H1 (cell line): ENCODE measurements at regions not wholly inside any gene's neighbourhood (a gene's known extent, or its start where the extent isn't known, plus 50 kb on each side); places are given as distances from the start of the nearest gene placed in this dataset.

Source experiments
- CTCF ChIA-PET: fragments of 300-600 bp; sonication (Branson Sonifier 250); formaldehyde crosslinking; loops from one replicate; lab custom pipeline; 2021; ENCODE audit not compliant: partially characterized antibody; lab: Charles Lee
- POLR2A ChIA-PET: fragments of 300-600 bp; sonication (Branson Sonifier 250); formaldehyde crosslinking; loops from one replicate; lab custom pipeline; 2021; ENCODE audit warnings: inconsistent platforms; ENCODE audit not compliant: partially characterized antibody; lab: Charles Lee
- DNase-seq, 2 experiments: peaks; one replicate each; pipeline versions ENCODE4 v3.0.0 to v3.0.0-alpha.2; 2010 to 2022; ENCODE audit warnings: low spot score in 2 of 2, low read depth in 1 of 2, mixed read lengths in 1 of 2
- FAIRE-seq: peaks from 2 replicates; lab custom pipeline; 2011; peaks lifted over from hg19 to GRCh38; lab: Jason Lieb, UNC
- H2AFZ ChIP-seq: 2 replicates; pipeline ENCODE4 v1.8.1; 2012; ENCODE audit warnings: low read length, inconsistent platforms
- H2AK5ac ChIP-seq: 2 replicates; pipeline ENCODE4 v1.6.1; 2013; ENCODE audit warnings: low read depth, low read length
- H2BK120ac ChIP-seq: replicated peaks from 2 replicates; pipeline ENCODE3; 2013; ENCODE audit warnings: low read depth, low read length, inconsistent platforms
- H2BK12ac ChIP-seq: 2 replicates; pipeline ENCODE4 v1.6.1; 2013; ENCODE audit warnings: low read depth, low read length
- H2BK15ac ChIP-seq: 2 replicates; pipeline ENCODE4 v1.6.1; 2013; ENCODE audit warnings: low read length
- H2BK20ac ChIP-seq: 2 replicates; pipeline ENCODE4 v1.6.1; 2013; ENCODE audit warnings: low read length
- H2BK5ac ChIP-seq: 2 replicates; pipeline ENCODE4 v1.6.1; 2013; ENCODE audit warnings: low read depth, low read length
- H3K14ac ChIP-seq: 2 replicates; pipeline ENCODE4 v1.6.1; 2013; ENCODE audit warnings: inconsistent platforms; ENCODE audit not compliant: insufficient read length
- H3K18ac ChIP-seq: 2 replicates; pipeline ENCODE4 v1.6.1; 2013; ENCODE audit warnings: low read length; ENCODE audit errors: extremely low read depth
- H3K23ac ChIP-seq: 2 replicates; pipeline ENCODE4 v1.6.1; 2013; ENCODE audit warnings: inconsistent platforms; ENCODE audit not compliant: insufficient read length
- H3K23me2 ChIP-seq: 2 replicates; pipeline ENCODE4 v1.6.1; 2013; ENCODE audit warnings: low read depth, low read length
- H3K27ac ChIP-seq: 2 replicates; pipeline ENCODE4 v1.6.1; 2011; ENCODE audit warnings: low read depth, low read length, inconsistent platforms
- H3K27me3 ChIP-seq, 4 experiments: replicated peaks in 1 of 4; 1 replicate in 1 of 4; 2 replicates in 3 of 4; pipeline versions ENCODE4 v1.6.1 to v1.8.1; 2011 to 2013; ENCODE audit warnings: low read length in 3 of 4, mild to moderate bottlenecking in 3 of 4, inconsistent platforms in 2 of 4, mixed read lengths in 2 of 4, moderate library complexity in 1 of 4; ENCODE audit not compliant: control insufficient read depth in 3 of 4, insufficient read depth in 3 of 4; ENCODE audit errors: extremely low read depth in 1 of 4
- H3K36me3 ChIP-seq, 4 experiments: 2 replicates each; pipeline versions ENCODE4 v1.6.1 to v1.8.1; 2011 to 2013; ENCODE audit warnings: mild to moderate bottlenecking in 4 of 4, low read length in 3 of 4, moderate library complexity in 2 of 4, control low read depth in 1 of 4, inconsistent platforms in 1 of 4; ENCODE audit not compliant: insufficient read depth in 4 of 4, control insufficient read depth in 2 of 4
- H3K4ac ChIP-seq: replicated peaks from 2 replicates; pipeline ENCODE3; 2013; ENCODE audit warnings: low read length, low read depth, mixed read lengths, inconsistent platforms; ENCODE audit not compliant: insufficient read length
- H3K4me1 ChIP-seq, 4 experiments: replicated peaks in 1 of 4; 1 replicate in 1 of 4; 2 replicates in 3 of 4; pipeline versions ENCODE4 v1.6.1 to v1.8.1; 2011 to 2013; ENCODE audit warnings: low read length in 3 of 4, inconsistent platforms in 2 of 4, mixed read lengths in 1 of 4; ENCODE audit not compliant: insufficient read depth in 4 of 4, control insufficient read depth in 3 of 4
- H3K4me2 ChIP-seq, 2 experiments: 2 replicates each; pipeline versions ENCODE4 v1.6.1 to v1.8.1; 2011 to 2013; ENCODE audit warnings: low read depth in 2 of 2, low read length in 2 of 2, control low read depth in 1 of 2, inconsistent platforms in 1 of 2, mild to moderate bottlenecking in 1 of 2; ENCODE audit not compliant: insufficient read depth in 1 of 2
- H3K4me3 ChIP-seq, 4 experiments: fragments of 200-600, 300-600 bp in 1 of 4; sonication (generic), shearing (Covaris generic), sonication (Bioruptor Twin) in 1 of 4; 2 replicates each; pipeline versions ENCODE4 v1.5.1 to v1.8.1; 2011 to 2016; ENCODE audit warnings: low read length in 4 of 4, low read depth in 3 of 4, control low read depth in 2 of 4, inconsistent platforms in 2 of 4, mild to moderate bottlenecking in 2 of 4, mixed read lengths in 1 of 4, moderate library complexity in 1 of 4; ENCODE audit not compliant: insufficient read depth in 2 of 4; ENCODE audit errors: extremely low read depth in 1 of 4
- H3K56ac ChIP-seq: replicated peaks from 2 replicates; pipeline ENCODE3; 2013; ENCODE audit warnings: low read depth, mild to moderate bottlenecking, mixed read lengths, low read length, inconsistent platforms; ENCODE audit not compliant: insufficient read length
- H3K79me1 ChIP-seq: 2 replicates; pipeline ENCODE4 v1.6.1; 2013; ENCODE audit warnings: low read depth, low read length, control low read depth
- H3K79me2 ChIP-seq, 2 experiments: 2 replicates each; pipeline versions ENCODE4 v1.6.1 to v1.8.1; 2012 to 2013; ENCODE audit warnings: low read length in 2 of 2, mild to moderate bottlenecking in 2 of 2, inconsistent platforms in 1 of 2; ENCODE audit not compliant: insufficient read depth in 2 of 2, control insufficient read depth in 1 of 2
- H3K9ac ChIP-seq, 4 experiments: replicated peaks in 1 of 4; 1 replicate in 1 of 4; 2 replicates in 3 of 4; pipeline versions ENCODE4 v1.6.1 to v1.8.1; 2011 to 2013; ENCODE audit warnings: low read depth in 3 of 4, low read length in 3 of 4, control low read depth in 2 of 4, mild to moderate bottlenecking in 2 of 4, moderate library complexity in 2 of 4, inconsistent platforms in 1 of 4; ENCODE audit errors: extremely low read depth in 1 of 4
- H3K9me3 ChIP-seq, 2 experiments: 2 replicates each; pipeline versions ENCODE4 v1.6.1 to v1.8.1; 2012 to 2013; ENCODE audit warnings: mild to moderate bottlenecking in 2 of 2, moderate library complexity in 2 of 2, control low read depth in 1 of 2, inconsistent platforms in 1 of 2, low read depth in 1 of 2, low read length in 1 of 2, mixed read lengths in 1 of 2; ENCODE audit not compliant: insufficient read depth in 2 of 2
- H4K20me1 ChIP-seq, 2 experiments: replicated peaks in 1 of 2; 2 replicates each; pipeline versions ENCODE3 to v1.8.1; 2011 to 2013; ENCODE audit warnings: inconsistent platforms in 2 of 2, low read length in 2 of 2, mild to moderate bottlenecking in 1 of 2; ENCODE audit not compliant: insufficient read depth in 2 of 2, control insufficient read depth in 1 of 2
- H4K5ac ChIP-seq: 2 replicates; pipeline ENCODE4 v1.6.1; 2013; ENCODE audit warnings: low read length, low read depth, mixed read lengths, inconsistent platforms; ENCODE audit not compliant: insufficient read length
- H4K8ac ChIP-seq: 2 replicates; pipeline ENCODE4 v1.8.0; 2013; ENCODE audit warnings: mild to moderate bottlenecking, moderate library complexity, low read length, inconsistent platforms; ENCODE audit not compliant: insufficient read depth; ENCODE audit errors: extremely low read depth
- H4K91ac ChIP-seq: replicated peaks from 2 replicates; pipeline ENCODE3; 2013; ENCODE audit warnings: low read length, mixed read lengths, inconsistent platforms; ENCODE audit not compliant: insufficient read length
- CHD1 ChIP-seq: IDR thresholded peaks from 2 replicates; pipeline ENCODE4 v1.6.1; 2012; ENCODE audit warnings: low read depth, low read length, improper control_type of control experiment
- POU5F1 ChIP-seq: IDR thresholded peaks from 2 replicates; pipeline ENCODE4 v1.6.1; 2011; ENCODE audit warnings: low read depth, mild to moderate bottlenecking, low read length, moderate library complexity
- WGBS, 2 experiments: shearing (Covaris generic) in 1 of 2; methylation state at CpG; one replicate each; pipeline versions ENCODE4 v1.1.6 to v1.1.7; 2013 to 2015; ENCODE audit warnings: low lambda C conversion rate in 2 of 2, mixed read lengths in 2 of 2, inconsistent platforms in 1 of 2, low coverage in 1 of 2, missing lambda C conversion rate in 1 of 2; ENCODE audit not compliant: insufficient replicate concordance in 2 of 2, insufficient coverage in 1 of 2, insufficient read length in 1 of 2; ENCODE audit errors: extremely low coverage in 1 of 2, missing lambda C conversion rate in 1 of 2; 5-methylcytosine and 5-hydroxymethylcytosine counted together

DNA sequence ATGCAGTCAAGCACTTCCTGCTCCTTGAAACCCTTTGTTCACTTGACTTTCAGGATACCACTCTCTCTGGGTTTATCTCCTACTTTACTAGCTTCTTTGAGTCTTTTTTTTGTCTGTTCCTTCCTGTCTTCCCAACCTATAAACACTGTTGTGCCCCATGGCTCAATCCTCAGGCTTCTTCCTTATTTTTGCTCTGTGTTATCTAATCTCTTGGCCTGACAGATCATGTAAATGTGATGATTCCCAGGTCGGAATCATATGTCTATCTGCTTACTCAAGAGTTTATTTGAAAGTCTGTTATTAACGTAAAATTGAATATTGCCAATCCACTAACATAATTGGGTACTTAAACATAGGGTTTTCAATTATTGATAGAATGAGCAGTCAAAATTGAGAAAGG lies 171.7 kb upstream of the ST6GALNAC5 start:
- WGBS, 2 experiments: 42% methylated on average over 2 of the region's 2 CpGs; no CpG with 5 or more reads in 1 of the 2 experiments
- FAIRE-seq: no peak
- H4K5ac ChIP-seq: no peak overlapping the region

More for the DNA sequence above, 171.7 kb upstream of the ST6GALNAC5 start:
- Histone ChIP-seq H3K27me3 (no peaks in the 10 kb centered on the region), H2BK15ac (no peak overlapping the region), H3K4me2 (no peak overlapping the region), H3K36me3 (no peaks in the 10 kb centered on the region), H3K9me3 (peaks cover 0 to 4% of the 10 kb centered on the region in 2 experiments; a peak in 2 of 4 replicates), H3K4me3 (no peak overlapping the region), H2AFZ (no peak overlapping the region), H3K4ac (no peak overlapping the region), H4K20me1 (no peaks in the 10 kb centered on the region), H3K14ac (no peak overlapping the region), H3K23ac (no peak overlapping the region), H2BK20ac (no peak overlapping the region), H2AK5ac (no peak overlapping the region), H2BK5ac (no peak overlapping the region), H2BK120ac (no peak overlapping the region), H3K4me1 (no peaks in the 10 kb centered on the region), H3K56ac (no peak overlapping the region), H2BK12ac (no peak overlapping the region), H3K23me2 (no peaks in the 10 kb centered on the region), H3K9ac (no peak overlapping the region), H3K27ac (no peak overlapping the region), H3K79me2 (no peaks in the 10 kb centered on the region), H3K79me1 (no peaks in the 10 kb centered on the region), H4K91ac (no peak overlapping the region), H3K18ac (no peak overlapping the region)
- POLR2A ChIA-PET: no interaction called here
- CTCF ChIA-PET: no interaction called here
- no peak for DNase-seq
- TF ChIP-seq CHD1: no peak
- no peak for TF ChIP-seq POU5F1
- TF ChIP-seq, all 59 proteins: peak for 0
- H4K8ac ChIP-seq: no peak overlapping the region
